Right cardiac atrium (tissue), 5 donors: ENCODE measurements at regions not wholly inside any gene's neighbourhood (a gene's known extent, or its start where the extent isn't known, plus 50 kb on each side); places are given as distances from the start of the nearest gene placed in this dataset.
"Not testable (repeated sequence)": the region's sequence is repeated elsewhere in the genome, so short reads cannot be mapped to it uniquely, and the experiment has no call there.

Experiments used
- ATAC-seq, 2 donors: fragments of 200-7000 bp; cut with Tn5 transposase; one replicate each; pipeline versions ENCODE4 v1.8.0 to v1.9.1; 2020; ENCODE audit warnings: moderate library complexity in 2 of 2, mild to moderate bottlenecking in 1 of 2
- DNase-seq, 3 donors: peaks; one replicate each; pipeline ENCODE4 v3.0.0-alpha.2; 2020
- H3K27ac ChIP-seq: one replicate; pipeline ENCODE4 v1.5.1; 2013; ENCODE audit warnings: mild to moderate bottlenecking, low read length, control low read depth, moderate library complexity
- H3K27me3 ChIP-seq: one replicate; pipeline ENCODE4 v1.6.1; 2013; ENCODE audit not compliant: control insufficient read depth, insufficient read depth
- H3K4me1 ChIP-seq: one replicate; pipeline ENCODE4 v1.6.1; 2013; ENCODE audit warnings: low read length; ENCODE audit not compliant: control insufficient read depth, insufficient read depth
- H3K4me3 ChIP-seq: one replicate; pipeline ENCODE4 v1.5.1; 2013; ENCODE audit warnings: low read length, control low read depth
- H3K9me3 ChIP-seq: one replicate; pipeline ENCODE4 v1.6.1; 2013; ENCODE audit warnings: low read length; ENCODE audit not compliant: control insufficient read depth
- WGBS: extraction: QIAGEN DNeasy Blood & Tissue Kit; methylation state at CpG from one replicate; pipeline ENCODE4 v1.1.7; 2013; 5-methylcytosine and 5-hydroxymethylcytosine counted together
- intact Hi-C, 4 donors: fragments of 100-400 bp; cut with DNase I; formaldehyde crosslinking; loops; one replicate each; pipeline versions ENCODE4 v1.11.0 to v1.14.0; 2022 to 2023
- donor health status: healthy with polysubstance abuse.
- donor health status: DM: no; HTN: yes; CAD: no.
- donor health status: DM: no; HTN: no; CAD: no.
- donor health status: DM: no; HTN: yes; CAD: no; lungs with severe emphysema.
- donor health status: DM: yes; HTN: yes; CAD: no.

DNA sequence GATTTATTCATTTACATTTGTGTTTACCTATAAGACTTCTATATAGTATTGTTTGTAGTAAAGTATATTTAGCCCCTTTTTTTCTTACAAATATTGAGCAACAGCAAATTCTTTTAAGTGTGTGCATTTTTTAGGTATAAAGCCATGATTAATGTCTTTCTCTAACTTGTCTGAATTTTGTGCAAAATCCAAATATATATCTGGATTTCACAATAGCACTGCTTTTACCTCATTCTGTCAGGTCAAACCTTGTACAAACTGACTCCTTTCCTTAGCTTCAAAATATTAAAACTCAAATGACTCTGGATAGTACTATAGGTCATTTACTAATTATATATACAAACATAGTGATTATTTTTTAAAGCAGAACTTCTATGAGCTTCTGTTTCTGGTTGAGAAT, 563.0 kb upstream of the SPRY2 start:
- ATAC-seq (no peak), DNase-seq (no peak)
- H3K9me3 ChIP-seq: no peaks in the 10 kb centered on the region
- no peak overlapping the region for H3K4me3 ChIP-seq
- no peaks in the 10 kb centered on the region for H3K4me1 ChIP-seq
- no peak overlapping the region for H3K27ac ChIP-seq
- intact Hi-C loops: no loop called here
- H3K27me3 ChIP-seq: no peaks in the 10 kb centered on the region

DNA sequence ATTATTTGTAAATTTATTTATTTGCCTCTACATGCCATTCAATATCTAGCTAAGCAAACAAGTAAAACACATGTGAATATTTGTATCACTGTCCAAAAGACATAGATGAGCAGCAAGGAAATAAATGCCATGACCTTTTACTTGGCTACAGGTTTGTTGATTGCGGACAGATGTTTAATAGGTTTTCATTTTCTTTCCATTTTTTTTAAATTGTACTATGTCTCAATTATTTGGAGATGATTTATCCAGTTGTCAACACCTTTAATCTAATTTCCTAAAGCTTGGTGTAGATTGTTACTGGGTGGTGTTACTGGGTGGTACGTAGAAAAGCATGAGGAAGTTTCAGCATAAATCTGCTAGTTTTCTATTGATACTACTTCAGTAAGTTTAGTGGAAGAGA, 560.6 kb upstream of the SPRY2 start:
- no peak for DNase-seq
- peak; percentile 36 to 63 for ATAC-seq
- Histone ChIP-seq H3K27me3 (no peaks in the 10 kb centered on the region), H3K27ac (no peak overlapping the region), H3K4me3 (no peak overlapping the region), H3K9me3 (no peaks in the 10 kb centered on the region), H3K4me1 (no peaks in the 10 kb centered on the region)
- intact Hi-C loops: no loop called here
- 55% methylated on average over 2 of the region's 2 CpGs for WGBS

DNA sequence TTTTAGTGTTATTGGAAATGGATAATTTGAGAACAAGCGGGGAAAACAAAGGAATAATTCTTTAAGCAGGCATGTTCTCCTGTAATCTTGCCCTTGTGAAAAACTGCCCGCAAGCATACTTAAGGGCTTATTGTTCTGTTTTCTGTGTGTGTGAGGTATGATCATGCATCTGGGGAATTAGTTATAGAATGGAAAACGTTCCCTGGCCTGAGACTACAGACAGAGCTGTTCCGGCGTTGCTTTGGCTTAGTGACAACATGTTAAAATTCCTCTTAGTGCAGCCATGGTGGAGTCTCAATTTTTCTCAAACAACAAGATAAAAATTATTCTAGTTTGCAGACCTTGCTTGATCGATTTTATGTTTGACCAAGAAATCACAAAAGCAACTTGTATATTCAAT, 560.2 kb upstream of the SPRY2 start:
- peak; percentile 72 to 90 for ATAC-seq

DNA sequence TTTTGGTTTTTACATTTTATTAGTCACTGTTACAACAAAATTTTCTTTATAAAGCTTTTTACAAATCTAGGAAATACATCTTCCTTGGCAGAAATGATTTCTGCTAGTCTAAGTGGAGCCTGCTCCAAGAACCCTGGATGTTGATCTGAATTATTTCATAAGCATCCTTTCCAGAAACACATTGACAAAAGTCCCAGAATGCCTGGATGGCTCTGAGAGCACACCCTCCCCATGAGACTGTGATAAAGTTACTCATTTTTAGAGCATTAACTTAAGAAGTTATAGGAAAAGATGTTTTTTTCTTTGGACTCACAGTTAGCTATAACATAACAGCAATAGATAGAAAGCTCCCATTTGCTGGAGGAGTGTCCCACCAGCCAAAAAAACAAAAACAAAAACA, 559.6 kb upstream of the SPRY2 start:
- DNase-seq (no peak), ATAC-seq (peak; percentile 66 to 91)
- Histone ChIP-seq H3K27ac (no peak overlapping the region), H3K9me3 (no peaks in the 10 kb centered on the region), H3K4me3 (no peak overlapping the region), H3K27me3 (no peaks in the 10 kb centered on the region), H3K4me1 (no peaks in the 10 kb centered on the region)
- intact Hi-C loops: no loop called here

More for the DNA sequence above, 560.2 kb upstream of the SPRY2 start:
- H3K4me3 ChIP-seq: no peak overlapping the region
- no peaks in the 10 kb centered on the region for H3K4me1 ChIP-seq
- no peaks in the 10 kb centered on the region for H3K27me3 ChIP-seq
- WGBS: 29% methylated on average over 6 of the region's 6 CpGs
- no peak for DNase-seq
- H3K27ac ChIP-seq: no peak overlapping the region
- intact Hi-C loops: no loop called here
- no peaks in the 10 kb centered on the region for H3K9me3 ChIP-seq

DNA sequence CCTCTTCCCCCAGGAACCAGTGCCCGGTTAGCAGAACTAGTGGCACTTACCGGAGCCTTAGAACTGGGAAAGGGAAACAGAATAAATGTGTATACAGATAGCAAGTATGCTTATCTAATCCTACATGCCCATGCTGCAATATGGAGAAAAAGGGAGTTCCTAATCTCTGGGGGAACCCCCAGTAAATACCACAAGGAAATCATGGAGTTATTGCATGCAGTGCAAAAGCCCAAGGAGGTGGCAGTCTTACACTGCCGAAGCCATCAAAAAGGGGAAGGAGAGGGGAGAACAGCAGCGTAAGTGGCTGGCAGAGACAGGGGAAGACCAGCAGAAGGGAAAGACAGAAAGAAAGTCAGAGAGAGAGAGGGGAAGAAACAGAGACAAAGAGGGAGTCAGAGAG, 556.7 kb upstream of the SPRY2 start:
- H3K4me3 ChIP-seq, ATAC-seq, H3K27me3 ChIP-seq, H3K27ac ChIP-seq, H3K9me3 ChIP-seq, DNase-seq, H3K4me1 ChIP-seq, intact Hi-C loops: not testable (repeated sequence)
- WGBS: 81% methylated on average over 4 of the region's 4 CpGs

DNA sequence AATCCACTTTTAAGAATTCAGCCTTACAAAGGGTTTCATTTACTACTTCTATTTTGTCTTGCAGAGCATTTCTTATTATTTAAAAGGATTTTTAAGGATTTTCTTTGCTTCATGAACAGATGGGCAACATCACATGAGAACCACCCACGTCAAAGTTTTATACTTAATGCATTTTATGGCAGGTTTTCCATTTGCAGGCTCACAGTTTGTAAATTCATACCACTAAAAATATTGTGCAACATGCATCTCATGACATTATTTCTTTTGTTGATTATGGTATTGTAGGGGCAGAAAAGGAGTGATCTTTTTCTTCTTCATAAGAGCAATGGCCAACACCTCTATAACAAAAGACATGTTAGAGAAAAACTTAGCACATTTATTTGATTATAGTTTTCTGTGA, 554.0 kb upstream of the SPRY2 start:
- no peaks in the 10 kb centered on the region for H3K27me3 ChIP-seq
- no peak overlapping the region for H3K4me3 ChIP-seq
- intact Hi-C loops: no loop called here
- DNase-seq (no peak), ATAC-seq (no peak)
- H3K4me1 ChIP-seq: no peaks in the 10 kb centered on the region
- H3K27ac ChIP-seq: no peak overlapping the region
- 58% methylated on average over 1 of the region's 1 CpG for WGBS
- no peaks in the 10 kb centered on the region for H3K9me3 ChIP-seq

DNA sequence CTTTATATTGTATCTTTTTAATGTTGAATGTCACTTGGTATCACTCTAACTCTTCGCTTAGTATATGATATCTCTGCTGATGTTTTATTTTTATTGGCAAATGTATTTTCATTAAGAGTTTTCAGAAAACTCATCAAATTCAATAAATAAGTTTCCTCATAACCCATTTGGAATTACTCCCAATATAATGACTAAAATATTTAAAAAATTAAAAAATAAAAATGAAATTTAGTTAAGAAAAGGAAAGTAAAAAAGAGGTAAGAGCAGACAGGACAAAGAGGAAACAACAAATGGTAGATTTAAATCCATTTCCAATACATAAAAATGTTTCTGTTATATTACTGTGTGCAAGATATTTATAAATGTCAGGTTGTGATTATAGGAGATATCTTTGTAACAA, 548.9 kb upstream of the SPRY2 start:
- H3K27me3 ChIP-seq: no peaks in the 10 kb centered on the region
- intact Hi-C loops: no loop called here
- WGBS: 61% methylated on average over 1 of the region's 1 CpG
- H3K9me3 ChIP-seq: no peaks in the 10 kb centered on the region
- H3K27ac ChIP-seq: no peak overlapping the region
- H3K4me1 ChIP-seq: no peaks in the 10 kb centered on the region
- DNase-seq (no peak), ATAC-seq (no peak)
- no peak overlapping the region for H3K4me3 ChIP-seq

DNA sequence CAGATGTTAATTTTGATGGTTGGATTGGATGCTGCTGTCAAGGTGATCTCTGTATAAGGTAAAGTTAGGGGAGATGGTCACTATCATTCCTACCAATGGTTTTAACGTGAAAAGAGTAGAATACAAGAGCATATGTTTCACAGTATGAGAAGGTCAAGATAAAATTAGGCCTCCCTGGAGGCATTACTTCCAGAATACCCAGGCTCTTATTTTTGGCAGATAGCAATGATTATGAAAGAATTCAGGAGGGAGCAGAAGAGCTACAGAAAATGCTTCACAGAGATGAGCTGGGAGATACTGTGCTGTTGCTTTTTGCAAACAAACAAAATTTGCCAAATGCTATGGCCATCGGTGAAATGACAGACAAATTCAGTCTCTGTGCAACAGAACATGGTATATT, 547.5 kb upstream of the SPRY2 start:
- intact Hi-C loops: no loop called here
- WGBS: 73% methylated on average over 2 of the region's 2 CpGs
- Histone ChIP-seq H3K27ac (no peak overlapping the region), H3K4me1 (no peaks in the 10 kb centered on the region), H3K9me3 (no peaks in the 10 kb centered on the region), H3K27me3 (no peaks in the 10 kb centered on the region), H3K4me3 (no peak overlapping the region)
- ATAC-seq (no peak), DNase-seq (no peak)

DNA sequence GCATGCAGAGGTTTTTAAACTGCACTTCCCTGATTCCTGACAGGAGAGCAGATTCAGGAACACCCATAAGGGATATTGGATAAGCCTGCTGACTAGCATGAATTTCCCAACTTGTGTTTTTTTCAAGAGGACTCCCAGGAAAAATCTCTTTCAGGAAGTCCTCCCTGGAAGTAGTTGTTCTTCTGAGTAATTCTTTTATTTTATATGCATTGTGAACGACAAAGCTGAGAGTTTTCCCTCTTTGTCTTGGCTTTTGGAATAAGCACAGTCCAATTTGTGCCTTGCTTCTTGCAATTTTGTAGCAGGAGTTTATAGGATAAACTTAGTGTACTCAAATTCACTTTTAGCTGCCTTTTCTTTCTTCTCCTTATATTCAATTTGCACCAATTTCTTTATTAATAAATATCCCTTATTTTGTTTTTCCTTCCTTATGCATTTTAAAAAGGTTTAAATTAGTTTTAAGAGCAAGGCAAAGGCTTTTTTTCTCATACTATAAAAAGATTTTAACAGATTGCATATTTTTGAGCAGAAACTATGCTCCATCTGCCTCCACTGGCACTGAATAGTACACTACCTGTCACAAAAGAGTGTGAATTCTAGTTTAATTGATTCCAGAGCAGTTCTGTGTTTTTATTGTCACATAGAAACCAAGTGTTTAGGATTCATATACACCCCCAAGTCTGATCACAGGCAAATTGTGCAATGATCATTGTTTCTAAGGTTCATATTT, 543.3 kb upstream of the SPRY2 start:
- ATAC-seq (no peak), DNase-seq (no peak)
- no peak overlapping the region for H3K27ac ChIP-seq
- no peaks in the 10 kb centered on the region for H3K9me3 ChIP-seq
- H3K4me3 ChIP-seq: no peak overlapping the region
- WGBS: 56% methylated on average over 1 of the region's 1 CpG
- H3K27me3 ChIP-seq: no peaks in the 10 kb centered on the region
- intact Hi-C loops: no loop called here
- no peaks in the 10 kb centered on the region for H3K4me1 ChIP-seq

DNA sequence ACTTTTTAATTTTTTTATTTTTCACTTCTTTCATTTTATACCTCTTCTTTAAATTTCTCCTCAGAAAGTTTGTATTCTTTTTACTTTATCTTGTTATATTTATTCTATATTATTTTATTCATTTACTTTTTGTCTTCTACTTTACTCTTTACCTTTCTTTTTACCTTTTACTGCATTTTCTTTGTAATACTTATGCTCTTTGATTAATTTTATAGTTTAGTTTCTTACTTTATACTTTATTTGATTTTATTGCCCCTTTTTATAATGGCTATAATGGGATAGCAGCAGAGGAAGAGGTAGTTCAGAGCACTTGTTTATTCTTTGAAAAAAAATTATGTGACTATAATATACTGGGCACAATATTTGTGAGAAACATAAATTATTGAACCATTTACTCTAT, 542.6 kb upstream of the SPRY2 start:
- H3K4me1 ChIP-seq: no peaks in the 10 kb centered on the region
- H3K27me3 ChIP-seq: no peaks in the 10 kb centered on the region
- ATAC-seq: no peak
- no peak for DNase-seq
- H3K27ac ChIP-seq: no peak overlapping the region
- H3K4me3 ChIP-seq: no peak overlapping the region
- no peaks in the 10 kb centered on the region for H3K9me3 ChIP-seq
- intact Hi-C loops: no loop called here

DNA sequence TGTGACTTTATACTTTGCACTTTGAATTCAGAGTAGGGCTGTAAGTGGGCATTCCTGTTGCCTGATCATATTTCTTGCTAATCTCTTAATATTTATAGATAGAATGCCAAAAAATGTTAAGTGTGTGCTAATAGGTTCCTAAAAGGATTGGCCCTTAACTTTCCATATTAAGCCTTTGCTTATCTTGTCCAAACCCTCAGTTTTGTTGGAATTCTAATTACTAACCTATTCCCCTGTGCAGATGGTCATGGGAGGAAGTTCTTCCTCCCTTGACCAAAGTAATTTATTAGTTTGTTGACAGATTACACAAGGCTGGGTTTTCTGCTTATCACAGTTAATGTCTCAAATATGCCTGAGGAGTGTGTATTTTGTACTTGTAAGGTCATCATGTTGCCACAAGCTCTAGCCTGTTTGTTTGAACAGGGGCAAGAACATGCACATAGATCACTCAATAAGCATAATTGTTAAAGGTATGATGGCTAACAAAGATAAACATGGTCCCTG, 541.1 kb upstream of the SPRY2 start:
- intact Hi-C loops: no loop called here
- Histone ChIP-seq H3K9me3 (no peaks in the 10 kb centered on the region), H3K4me3 (no peak overlapping the region), H3K27me3 (no peaks in the 10 kb centered on the region), H3K27ac (no peak overlapping the region), H3K4me1 (no peaks in the 10 kb centered on the region)
- DNase-seq (no peak), ATAC-seq (peak in 1 of 2 donors; percentile 24)

DNA sequence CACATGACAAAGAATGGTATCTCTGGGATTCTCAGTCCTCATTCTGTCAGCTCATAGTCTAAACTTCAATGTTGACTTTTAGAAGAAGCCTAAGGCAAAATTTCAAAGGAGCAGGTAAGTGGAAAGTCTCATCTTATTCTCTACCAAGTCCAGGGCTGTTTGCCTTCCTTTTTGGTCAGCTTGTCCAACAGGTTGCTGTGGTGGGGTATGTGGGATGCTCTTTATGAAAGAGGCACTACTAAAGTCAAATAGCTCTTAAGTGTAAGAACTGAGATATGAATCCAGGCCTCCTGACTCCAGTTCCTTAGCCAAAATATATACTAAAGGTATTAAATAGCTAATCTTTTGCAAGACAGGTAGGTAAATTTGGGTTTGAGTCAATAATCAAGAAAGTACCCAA, 540.6 kb upstream of the SPRY2 start:
- H3K4me3 ChIP-seq: no peak overlapping the region
- ATAC-seq (no peak), DNase-seq (no peak)
- H3K27ac ChIP-seq: no peak overlapping the region
- H3K27me3 ChIP-seq: no peaks in the 10 kb centered on the region
- intact Hi-C loops: no loop called here
- H3K9me3 ChIP-seq: no peaks in the 10 kb centered on the region
- H3K4me1 ChIP-seq: no peaks in the 10 kb centered on the region
